ENCODE measurements at regions not wholly inside any gene's neighbourhood (a gene's known extent, or its start where the extent isn't known, plus 50 kb on each side); places are given as distances from the start of the nearest gene placed in this dataset.

GRCh38 chr2:117723888-117724434 is 90.5 kb upstream of the DDX18 start:
- TF ChIP-seq REST (IDR thresholded peaks at IDR 0.05; ENCODE audit: insufficient read depth in 1 of 2, low read depth in 2 of 2, low read length in 2 of 2) (no peak), SIN3A (IDR thresholded peaks at IDR 0.05; ENCODE audit: borderline replicate concordance, insufficient read depth, low read length) (no peak), FOXP2 (optimal IDR thresholded peaks at IDR 0.05; ENCODE audit: borderline replicate concordance, extremely low read depth, extremely low read length, insufficient read depth) (no peak), POLR2AphosphoS5 (IDR thresholded peaks at IDR 0.05; ENCODE audit: low read depth, low read length) (no peak), TAF1 (IDR thresholded peaks at IDR 0.05; ENCODE audit: borderline replicate concordance, insufficient read depth, low read length) (no peak)

GRCh38 chr2:117726747-117727146 is 87.7 kb upstream of the DDX18 start:
- no peak for TF ChIP-seq SIN3A (IDR thresholded peaks at IDR 0.05; ENCODE audit: borderline replicate concordance, insufficient read depth, low read length)
- TF ChIP-seq TAF1 (IDR thresholded peaks at IDR 0.05; ENCODE audit: borderline replicate concordance, insufficient read depth, low read length), result no peak
- TF ChIP-seq FOXP2 (optimal IDR thresholded peaks at IDR 0.05; ENCODE audit: borderline replicate concordance, extremely low read depth, extremely low read length, insufficient read depth), result no peak
- no peak for TF ChIP-seq REST (IDR thresholded peaks at IDR 0.05; ENCODE audit: insufficient read depth in 1 of 2, low read depth in 2 of 2, low read length in 2 of 2)
- no peak for TF ChIP-seq POLR2AphosphoS5 (IDR thresholded peaks at IDR 0.05; ENCODE audit: low read depth, low read length)

GRCh38 chr2:117737846-117738245 is 76.6 kb upstream of the DDX18 start:
- TF ChIP-seq FOXP2 (optimal IDR thresholded peaks at IDR 0.05; ENCODE audit: borderline replicate concordance, extremely low read depth, extremely low read length, insufficient read depth) (no peak), REST (IDR thresholded peaks at IDR 0.05; ENCODE audit: insufficient read depth in 1 of 2, low read depth in 2 of 2, low read length in 2 of 2) (no peak), SIN3A (IDR thresholded peaks at IDR 0.05; ENCODE audit: borderline replicate concordance, insufficient read depth, low read length) (no peak), TAF1 (IDR thresholded peaks at IDR 0.05; ENCODE audit: borderline replicate concordance, insufficient read depth, low read length) (no peak), POLR2AphosphoS5 (IDR thresholded peaks at IDR 0.05; ENCODE audit: low read depth, low read length) (no peak)

GRCh38 chr2:117738991-117739839 is 75.3 kb upstream of the DDX18 start:
- TF ChIP-seq FOXP2 (optimal IDR thresholded peaks at IDR 0.05; ENCODE audit: borderline replicate concordance, extremely low read depth, extremely low read length, insufficient read depth) (no peak), POLR2AphosphoS5 (IDR thresholded peaks at IDR 0.05; ENCODE audit: low read depth, low read length) (no peak), REST (IDR thresholded peaks at IDR 0.05; ENCODE audit: insufficient read depth in 1 of 2, low read depth in 2 of 2, low read length in 2 of 2) (no peak), TAF1 (IDR thresholded peaks at IDR 0.05; ENCODE audit: borderline replicate concordance, insufficient read depth, low read length) (no peak), SIN3A (IDR thresholded peaks at IDR 0.05; ENCODE audit: borderline replicate concordance, insufficient read depth, low read length) (no peak)

All from PFSK-1 (cell line).